ENCODE measurements at regions not wholly inside any gene's neighbourhood (a gene's known extent, or its start where the extent isn't known, plus 50 kb on each side); places are given as distances from the start of the nearest gene placed in this dataset.

GRCh38 chr2:118440404-118441098, 352.3 kb downstream of the INSIG2 start (continued):
- TF ChIP-seq USF2 (CRISPR knock-in tag; IDR thresholded peaks at IDR 0.05) (no peak), SP1 (CRISPR knock-in tag; conservative IDR thresholded peaks at IDR 0.05) (no peak), ZBTB21 (CRISPR knock-in tag; IDR thresholded peaks at IDR 0.05; ENCODE audit: borderline replicate concordance) (no peak)

- DNase-seq (ENCODE audit: low spot score) (no peak), ATAC-seq (no peak)
- ChIA-PET CTCF (interaction anchor here (0.8 kb wide), 1 partner anchor 418 kb away, joined by 3 read pairs; no protein-coding TSS in a partner anchor), POLR2A (no interaction called here)
- H3K4me3 Mint-ChIP-seq: no peak overlapping the region
- H3K36me3 Mint-ChIP-seq: no peaks in the 10 kb centered on the region
- peaks cover 6% of the 10 kb centered on the region for H3K9me3 Mint-ChIP-seq
- no peak for TF ChIP-seq ERG (CRISPR knock-in tag; IDR thresholded peaks at IDR 0.05)
- no peak for TF ChIP-seq ZNF671 (CRISPR knock-in tag; IDR thresholded peaks at IDR 0.05)
- TF ChIP-seq AR (CRISPR knock-in tag; IDR thresholded peaks at IDR 0.05): no peak
- TF ChIP-seq JAZF1 (CRISPR knock-in tag; IDR thresholded peaks at IDR 0.05): no peak
- peaks cover 2% of the 10 kb centered on the region; the same call in 1 of the 2 replicates for H3K27me3 Mint-ChIP-seq (ENCODE audit: low read depth)
- H3K4me1 Mint-ChIP-seq: peaks cover 25% of the 10 kb centered on the region
- H3K27ac Mint-ChIP-seq: no peak overlapping the region
These were observed 349.2 kb downstream of the INSIG2 start for GRCh38 chr2:118437501-118437900.

- Mint-ChIP-seq H3K36me3 (no peaks in the 10 kb centered on the region), H3K9me3 (peaks cover 8% of the 10 kb centered on the region), H3K4me3 (no peak overlapping the region), H3K4me1 (peaks cover 30% of the 10 kb centered on the region), H3K27ac (no peak overlapping the region), H3K27me3 (ENCODE audit: low read depth) (no peaks in the 10 kb centered on the region; the same call in 1 of the 2 replicates)
- DNase-seq (ENCODE audit: low spot score) (no peak), ATAC-seq (no peak)
- ChIA-PET CTCF (interaction anchor here (0.6 to 2.1 kb wide), 4 partner anchors 14 to 426 kb away, joined by 3 to 13 read pairs (median 3); no protein-coding TSS in a partner anchor), POLR2A (no interaction called here)
- no peak for TF ChIP-seq MLX (CRISPR knock-in tag; IDR thresholded peaks at IDR 0.05)
- TF ChIP-seq SMAD3 (CRISPR knock-in tag; IDR thresholded peaks at IDR 0.05; ENCODE audit: borderline replicate concordance): no peak
- TF ChIP-seq ZBTB43 (CRISPR knock-in tag; IDR thresholded peaks at IDR 0.05): no peak
- TF ChIP-seq IRF2 (CRISPR knock-in tag; IDR thresholded peaks at IDR 0.05; ENCODE audit: borderline replicate concordance, low read depth): no peak
- TF ChIP-seq ERG (CRISPR knock-in tag; IDR thresholded peaks at IDR 0.05): no peak
- no peak for TF ChIP-seq E2F5 (CRISPR knock-in tag; IDR thresholded peaks at IDR 0.05)
- TF ChIP-seq PRDM15 (CRISPR knock-in tag; IDR thresholded peaks at IDR 0.05): no peak
- TF ChIP-seq CREB1 (CRISPR knock-in tag; IDR thresholded peaks at IDR 0.05): no peak
These were observed 343.7 kb downstream of the INSIG2 start for GRCh38 chr2:118431997-118432396.

Data from WTC11 (cell line).